Vagina (tissue), 2 donors: ENCODE measurements at regions not wholly inside any gene's neighbourhood (a gene's known extent, or its start where the extent isn't known, plus 50 kb on each side); places are given as distances from the start of the nearest gene placed in this dataset.

Source experiments
- POLR2A ChIP-seq, 2 donors: fragments of 450-650 bp; IDR thresholded peaks; one replicate each; pipeline ENCODE4 v1.6.1; 2017; ENCODE audit warnings: antibody characterized with exemption in 2 of 2, mild to moderate bottlenecking in 2 of 2, moderate library complexity in 2 of 2
- POLR2AphosphoS5 ChIP-seq, 2 donors: sonication (generic); formaldehyde crosslinking; IDR thresholded peaks; one replicate each; pipeline ENCODE4 v1.9.0; 2017; ENCODE audit warnings: antibody characterized with exemption in 2 of 2, mild to moderate bottlenecking in 2 of 2, low read depth in 1 of 2; ENCODE audit not compliant: insufficient read depth in 1 of 2
- TF ChIP-seq, protein P1 (sequence below), 3 experiments: fragments of 450-650 bp in 2 of 3; fragments of 200-600 bp in 1 of 3; sonication (generic) in 1 of 3; IDR thresholded peaks; one replicate each; pipeline ENCODE4 v1.5.1; 2017 to 2019; ENCODE audit warnings: antibody characterized with exemption in 3 of 3, mild to moderate bottlenecking in 2 of 3, moderate library complexity in 2 of 3

DNA sequence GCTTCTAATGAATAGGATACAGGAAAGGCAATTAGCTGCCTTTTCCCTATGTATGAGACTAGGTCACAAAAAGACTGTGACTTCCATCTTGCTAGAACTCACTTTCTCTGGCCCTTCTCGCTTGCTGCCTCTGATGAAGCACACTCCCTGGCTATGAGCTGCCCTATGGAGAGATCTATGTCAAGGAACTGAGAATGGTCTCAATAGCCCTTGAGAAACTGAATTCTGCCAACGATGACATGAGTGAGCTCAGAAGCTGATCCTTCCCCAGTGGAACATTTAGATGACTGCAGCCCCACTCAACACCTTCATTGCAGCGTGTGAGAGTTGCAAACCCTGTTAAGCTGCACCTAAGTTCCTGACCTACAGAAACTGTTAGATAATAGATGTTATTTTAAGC, 309.8 kb downstream of the COG6 start:
- TF ChIP-seq, protein P1, sequence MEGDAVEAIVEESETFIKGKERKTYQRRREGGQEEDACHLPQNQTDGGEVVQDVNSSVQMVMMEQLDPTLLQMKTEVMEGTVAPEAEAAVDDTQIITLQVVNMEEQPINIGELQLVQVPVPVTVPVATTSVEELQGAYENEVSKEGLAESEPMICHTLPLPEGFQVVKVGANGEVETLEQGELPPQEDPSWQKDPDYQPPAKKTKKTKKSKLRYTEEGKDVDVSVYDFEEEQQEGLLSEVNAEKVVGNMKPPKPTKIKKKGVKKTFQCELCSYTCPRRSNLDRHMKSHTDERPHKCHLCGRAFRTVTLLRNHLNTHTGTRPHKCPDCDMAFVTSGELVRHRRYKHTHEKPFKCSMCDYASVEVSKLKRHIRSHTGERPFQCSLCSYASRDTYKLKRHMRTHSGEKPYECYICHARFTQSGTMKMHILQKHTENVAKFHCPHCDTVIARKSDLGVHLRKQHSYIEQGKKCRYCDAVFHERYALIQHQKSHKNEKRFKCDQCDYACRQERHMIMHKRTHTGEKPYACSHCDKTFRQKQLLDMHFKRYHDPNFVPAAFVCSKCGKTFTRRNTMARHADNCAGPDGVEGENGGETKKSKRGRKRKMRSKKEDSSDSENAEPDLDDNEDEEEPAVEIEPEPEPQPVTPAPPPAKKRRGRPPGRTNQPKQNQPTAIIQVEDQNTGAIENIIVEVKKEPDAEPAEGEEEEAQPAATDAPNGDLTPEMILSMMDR (IDR thresholded peaks at IDR 0.05) = no peak
- TF ChIP-seq POLR2A (IDR thresholded peaks at IDR 0.05) (no peak), POLR2AphosphoS5 (IDR thresholded peaks at IDR 0.05; ENCODE audit: insufficient read depth in 1 of 2, low read depth in 1 of 2) (no peak)
